ENCODE measurements at regions not wholly inside any gene's neighbourhood (a gene's known extent, or its start where the extent isn't known, plus 50 kb on each side); places are given as distances from the start of the nearest gene placed in this dataset.
"Not testable (repeated sequence)": the region's sequence is repeated elsewhere in the genome, so short reads cannot be mapped to it uniquely, and the experiment has no call there.

DNA sequence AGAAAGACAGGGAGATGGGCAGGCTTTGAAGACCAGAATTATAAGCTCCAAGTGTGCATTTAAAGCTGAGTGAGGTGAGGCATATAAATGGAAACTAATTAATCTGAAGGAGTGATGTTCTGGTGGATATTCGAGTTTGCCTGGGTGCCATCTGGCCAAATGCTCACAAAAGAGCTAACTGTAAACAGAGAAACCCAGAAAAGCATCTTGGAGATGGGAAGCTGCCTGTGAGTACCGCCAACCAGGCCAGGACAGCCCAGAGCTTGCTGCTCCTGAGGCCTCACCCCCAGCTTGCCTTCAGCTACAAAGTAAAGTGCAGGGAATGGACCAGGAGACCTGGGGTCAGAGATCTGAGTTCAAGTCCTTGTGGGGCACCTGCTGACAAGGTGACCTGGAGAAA is 446.1 kb upstream of the MYT1L start:
- H3K4me1 ChIP-seq (ENCODE audit: insufficient read depth) = no peaks in the 10 kb centered on the region
- 63% methylated on average over 2 of the region's 2 CpGs for WGBS

DNA sequence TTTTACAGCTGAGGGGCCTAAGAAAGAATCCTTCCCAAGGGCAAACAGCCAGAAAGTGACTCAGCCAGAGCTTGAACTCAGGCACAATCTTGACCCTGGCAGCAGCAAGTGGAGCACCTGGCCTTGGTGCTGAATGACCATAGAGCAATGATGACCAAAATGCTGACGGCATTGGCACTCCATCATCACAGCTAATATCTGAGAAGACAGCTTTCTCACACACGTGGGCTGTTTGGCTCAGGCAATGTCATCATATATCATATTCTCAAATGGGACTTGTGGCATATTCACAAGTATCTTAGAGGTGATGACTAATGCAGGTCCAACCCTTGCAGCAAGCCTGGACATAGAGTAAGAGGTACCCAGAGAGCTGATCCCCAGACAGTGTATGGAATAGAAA is 443.9 kb upstream of the MYT1L start:
- H3K4me3 ChIP-seq (ENCODE audit: low read depth, low read length) = no peak overlapping the region
- no peaks in the 10 kb centered on the region for H3K4me1 ChIP-seq (ENCODE audit: insufficient read depth)
- DNase-seq (ENCODE audit: extremely low spot score) = no peak
- H3K27ac ChIP-seq (ENCODE audit: low read depth) = no peak overlapping the region
- WGBS = 46% methylated on average over 2 of the region's 2 CpGs
- H3K36me3 ChIP-seq (ENCODE audit: insufficient read depth) = no peaks in the 10 kb centered on the region

More for the DNA sequence above, 446.1 kb upstream of the MYT1L start:
- Histone ChIP-seq H3K4me3 (ENCODE audit: low read depth, low read length) (no peak overlapping the region), H3K36me3 (ENCODE audit: insufficient read depth) (no peaks in the 10 kb centered on the region), H3K27ac (ENCODE audit: low read depth) (no peak overlapping the region)
- DNase-seq (ENCODE audit: extremely low spot score) = no peak

DNA sequence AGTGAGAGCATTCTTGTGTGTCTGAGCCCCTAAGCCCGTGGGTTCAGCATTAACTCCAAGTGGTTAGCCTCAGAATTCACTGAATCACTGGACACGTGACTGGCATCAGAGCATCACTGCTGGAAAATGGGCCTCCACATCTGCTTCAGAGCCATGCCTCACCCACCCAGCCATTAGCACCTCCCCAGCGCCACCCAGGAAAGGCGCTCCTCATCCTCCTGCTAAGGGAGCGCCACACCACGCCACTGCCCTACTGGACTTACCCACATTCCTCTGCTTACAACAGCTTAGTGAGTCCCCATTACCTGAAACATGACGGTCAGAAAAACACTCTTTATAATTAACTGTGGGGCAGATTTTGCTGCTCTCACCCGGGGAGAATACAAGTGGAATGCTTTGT is 442.6 kb upstream of the MYT1L start:
- no peaks in the 10 kb centered on the region for H3K4me1 ChIP-seq (ENCODE audit: insufficient read depth)
- H3K27ac ChIP-seq (ENCODE audit: low read depth) = no peak overlapping the region
- 92% methylated on average over 8 of the region's 8 CpGs for WGBS
- no peak overlapping the region for H3K4me3 ChIP-seq (ENCODE audit: low read depth, low read length)
- no peaks in the 10 kb centered on the region for H3K36me3 ChIP-seq (ENCODE audit: insufficient read depth)
- DNase-seq (ENCODE audit: extremely low spot score) = no peak

DNA sequence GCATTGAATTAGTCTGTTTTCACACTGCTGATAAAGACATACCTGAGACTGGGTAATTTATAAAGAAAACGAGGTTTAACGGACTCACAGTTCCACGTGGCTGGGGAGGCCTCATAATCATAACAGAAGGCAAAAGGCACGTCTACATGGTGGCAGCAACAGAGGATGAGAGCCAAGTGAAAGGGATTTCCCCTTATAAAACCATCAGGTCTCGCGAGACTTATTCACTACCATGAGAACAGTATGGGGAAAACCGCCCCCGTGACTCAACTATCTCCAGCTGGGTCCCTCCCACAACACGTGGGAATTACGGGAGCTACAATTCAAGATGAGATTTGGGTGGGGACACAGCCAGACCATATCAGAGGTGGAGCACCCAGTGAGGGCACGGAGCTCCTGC is 442.0 kb upstream of the MYT1L start:
- not testable (repeated sequence) for H3K4me3 ChIP-seq (ENCODE audit: low read depth, low read length); H3K36me3 ChIP-seq (ENCODE audit: insufficient read depth); DNase-seq (ENCODE audit: extremely low spot score); H3K27ac ChIP-seq (ENCODE audit: low read depth); H3K4me1 ChIP-seq (ENCODE audit: insufficient read depth)
- whole genome bisulfite sequencing = 81% methylated on average over 11 of the region's 11 CpGs

DNA sequence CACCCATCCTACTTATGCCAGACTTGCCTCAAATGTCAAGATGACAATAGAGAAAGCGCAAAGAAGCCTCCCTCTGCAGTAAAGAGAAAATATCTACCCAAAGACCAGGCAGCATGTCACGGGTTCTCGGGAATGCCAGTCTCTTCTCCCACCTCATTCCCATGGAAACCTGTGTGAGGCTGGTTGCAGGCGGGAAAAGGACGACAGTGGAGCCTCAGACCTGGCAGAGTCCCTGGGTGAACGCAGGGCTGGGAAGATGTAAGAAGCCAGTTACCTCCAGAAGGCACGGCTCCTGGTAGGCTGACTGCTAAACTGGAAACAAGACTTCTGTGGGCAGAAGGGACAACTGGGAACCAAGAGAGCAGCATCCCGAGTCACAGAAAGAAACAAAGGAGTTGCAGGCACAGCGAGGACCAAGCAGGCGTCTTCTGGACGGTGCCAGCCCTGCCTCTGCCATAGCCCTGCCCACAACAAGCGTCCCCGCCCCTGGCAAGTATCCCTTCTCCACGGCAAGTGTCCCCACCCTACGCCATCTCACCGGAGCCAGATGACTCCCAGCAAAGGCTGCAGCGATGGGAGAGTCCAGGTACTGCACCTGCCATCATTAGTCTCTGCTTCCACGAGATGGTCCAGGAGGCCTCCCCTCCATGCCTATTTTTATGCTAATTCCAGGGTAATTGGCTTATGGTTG is 440.8 kb upstream of the MYT1L start:
- WGBS = 84% methylated on average over 18 of the region's 18 CpGs
- H3K36me3 ChIP-seq (ENCODE audit: insufficient read depth) = no peaks in the 10 kb centered on the region
- no peaks in the 10 kb centered on the region for H3K4me1 ChIP-seq (ENCODE audit: insufficient read depth)
- no peak overlapping the region for H3K4me3 ChIP-seq (ENCODE audit: low read depth, low read length)
- no peak overlapping the region for H3K27ac ChIP-seq (ENCODE audit: low read depth)
- no peak for DNase-seq (ENCODE audit: extremely low spot score)

DNA sequence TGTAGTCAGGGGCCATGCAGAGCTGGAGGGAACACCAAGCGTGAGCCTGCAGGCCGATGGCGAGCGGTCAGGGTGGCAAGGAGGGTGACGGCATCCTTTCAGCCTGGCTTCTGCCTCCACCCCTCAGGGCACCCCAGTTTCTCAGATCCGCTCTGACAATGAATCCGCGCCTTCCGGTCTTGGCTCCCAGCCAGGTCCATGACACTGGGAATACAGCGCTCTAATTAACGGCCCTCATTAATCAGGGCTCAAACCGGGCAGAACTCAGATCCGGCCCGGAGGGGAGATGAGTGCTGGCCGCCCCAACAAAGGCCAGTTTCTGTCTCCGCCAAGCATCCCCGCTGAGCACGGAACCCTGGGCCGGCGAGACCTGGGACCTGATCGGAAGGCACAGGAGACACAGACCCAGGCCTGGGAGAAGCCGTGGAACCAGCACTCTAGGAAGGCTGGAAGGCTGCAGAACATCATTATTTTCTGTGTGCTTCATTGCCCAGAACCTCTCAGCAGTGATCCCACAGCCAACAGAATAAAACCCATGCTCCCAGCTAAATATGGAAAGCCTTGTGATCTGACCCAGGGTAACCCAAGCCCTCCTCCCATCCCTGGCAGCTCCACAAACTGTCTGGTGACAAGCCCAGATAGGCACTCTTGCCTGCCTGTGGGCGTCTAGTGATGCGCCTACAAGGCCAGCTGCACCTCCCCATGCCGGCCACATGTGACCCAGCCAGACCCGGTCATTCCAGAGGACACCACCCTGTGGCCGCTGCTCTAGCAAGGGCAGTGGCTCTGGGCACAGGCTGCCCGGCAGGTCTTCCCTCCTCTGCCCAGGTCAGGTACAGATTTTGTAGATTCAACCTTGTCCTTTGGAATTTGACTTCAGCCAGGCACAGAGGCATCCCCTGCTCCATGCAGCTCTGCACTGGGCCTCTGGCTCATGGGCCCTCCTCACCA is 438.7 kb upstream of the MYT1L start:
- H3K27ac ChIP-seq (ENCODE audit: low read depth) = no peak overlapping the region
- 58% methylated on average over 28 of the region's 28 CpGs for WGBS
- no peak for DNase-seq (ENCODE audit: extremely low spot score)
- no peaks in the 10 kb centered on the region for H3K36me3 ChIP-seq (ENCODE audit: insufficient read depth)
- no peaks in the 10 kb centered on the region for H3K4me1 ChIP-seq (ENCODE audit: insufficient read depth)
- H3K4me3 ChIP-seq (ENCODE audit: low read depth, low read length) = no peak overlapping the region

DNA sequence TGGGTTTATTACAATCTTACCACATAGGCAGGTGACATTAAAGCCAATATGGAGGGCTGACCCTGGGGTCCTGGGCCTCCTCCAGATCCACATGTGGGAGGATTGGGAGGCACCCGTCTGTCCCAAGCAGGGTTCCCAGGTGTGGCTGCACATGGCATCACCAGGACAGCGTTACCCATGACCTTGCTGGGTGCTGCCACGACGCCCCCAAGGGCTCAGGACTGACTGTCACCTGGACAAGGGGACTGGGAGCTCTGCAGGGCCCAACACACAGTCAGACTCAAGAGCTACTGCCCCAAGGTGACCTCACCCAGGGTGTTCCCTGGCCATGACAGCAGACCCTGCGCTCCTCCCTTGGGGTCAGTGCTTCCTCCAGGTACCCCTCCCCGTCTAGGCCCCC is 437.4 kb upstream of the MYT1L start:
- DNase-seq (ENCODE audit: extremely low spot score) = no peak
- Histone ChIP-seq H3K36me3 (ENCODE audit: insufficient read depth) (no peaks in the 10 kb centered on the region), H3K4me3 (ENCODE audit: low read depth, low read length) (no peak overlapping the region), H3K27ac (ENCODE audit: low read depth) (no peak overlapping the region), H3K4me1 (ENCODE audit: insufficient read depth) (no peaks in the 10 kb centered on the region)
- WGBS = 95% methylated on average over 5 of the region's 6 CpGs

DNA sequence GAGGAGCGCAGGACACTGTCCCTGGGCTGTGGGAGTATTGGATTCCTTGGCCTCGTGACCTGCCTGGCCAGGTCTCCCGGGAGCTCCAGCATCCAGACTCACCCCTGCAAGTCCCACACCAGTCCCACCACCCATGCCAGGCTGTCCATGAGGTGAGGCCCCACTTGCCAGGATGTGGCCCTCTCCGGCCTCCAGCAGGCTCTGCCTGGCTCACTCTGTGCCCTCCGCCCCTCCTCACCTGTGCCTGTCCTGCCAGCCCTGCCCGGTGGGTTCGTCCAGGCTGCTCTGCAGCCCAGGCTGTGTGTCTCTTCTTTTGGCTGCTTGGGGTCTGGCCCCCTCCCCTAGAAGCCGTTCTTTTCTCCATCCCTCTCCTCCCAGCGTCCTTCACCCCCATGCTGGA is 436.8 kb upstream of the MYT1L start:
- 76% methylated on average over 9 of the region's 9 CpGs for WGBS
- no peak overlapping the region for H3K27ac ChIP-seq (ENCODE audit: low read depth)
- no peak overlapping the region for H3K4me3 ChIP-seq (ENCODE audit: low read depth, low read length)
- H3K36me3 ChIP-seq (ENCODE audit: insufficient read depth) = no peaks in the 10 kb centered on the region
- no peak for DNase-seq (ENCODE audit: extremely low spot score)
- H3K4me1 ChIP-seq (ENCODE audit: insufficient read depth) = no peaks in the 10 kb centered on the region

DNA sequence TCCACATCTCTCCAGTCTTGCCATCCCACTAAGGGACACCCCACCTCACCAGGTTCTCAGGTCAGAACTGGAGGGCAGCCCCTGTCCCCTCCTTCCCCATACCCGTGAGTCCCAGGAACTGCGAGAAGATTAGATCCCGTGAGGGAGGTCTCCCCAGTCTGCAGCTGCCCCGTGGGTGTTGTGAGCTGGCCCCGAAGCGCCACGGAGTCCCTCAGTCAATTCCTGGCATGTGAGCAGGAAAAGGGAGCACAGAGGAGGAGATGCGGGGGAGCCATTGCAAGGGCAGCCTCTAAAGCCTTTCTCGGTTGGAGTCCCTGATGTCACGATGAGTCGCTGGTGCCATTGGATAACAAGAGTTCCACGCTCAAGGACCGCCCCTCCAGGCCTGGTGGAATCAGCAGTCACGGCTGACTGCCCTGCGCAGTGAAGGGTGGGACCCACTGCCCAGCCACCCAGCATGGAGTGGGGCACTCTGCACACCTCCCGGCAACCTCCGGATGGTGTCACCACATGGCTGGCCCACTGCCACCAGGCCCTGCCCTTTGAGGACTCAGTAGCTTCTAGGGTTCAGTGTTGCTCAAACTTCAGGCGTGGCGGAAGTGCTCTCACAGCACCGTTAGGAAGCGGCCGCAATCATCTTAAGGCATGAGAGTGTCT is 434.9 kb upstream of the MYT1L start:
- no peak for DNase-seq (ENCODE audit: extremely low spot score)
- 92% methylated on average over 22 of the region's 22 CpGs for WGBS
- Histone ChIP-seq H3K4me1 (ENCODE audit: insufficient read depth) (no peaks in the 10 kb centered on the region), H3K36me3 (ENCODE audit: insufficient read depth) (no peaks in the 10 kb centered on the region), H3K27ac (ENCODE audit: low read depth) (no peak overlapping the region), H3K4me3 (ENCODE audit: low read depth, low read length) (no peak overlapping the region)

DNA sequence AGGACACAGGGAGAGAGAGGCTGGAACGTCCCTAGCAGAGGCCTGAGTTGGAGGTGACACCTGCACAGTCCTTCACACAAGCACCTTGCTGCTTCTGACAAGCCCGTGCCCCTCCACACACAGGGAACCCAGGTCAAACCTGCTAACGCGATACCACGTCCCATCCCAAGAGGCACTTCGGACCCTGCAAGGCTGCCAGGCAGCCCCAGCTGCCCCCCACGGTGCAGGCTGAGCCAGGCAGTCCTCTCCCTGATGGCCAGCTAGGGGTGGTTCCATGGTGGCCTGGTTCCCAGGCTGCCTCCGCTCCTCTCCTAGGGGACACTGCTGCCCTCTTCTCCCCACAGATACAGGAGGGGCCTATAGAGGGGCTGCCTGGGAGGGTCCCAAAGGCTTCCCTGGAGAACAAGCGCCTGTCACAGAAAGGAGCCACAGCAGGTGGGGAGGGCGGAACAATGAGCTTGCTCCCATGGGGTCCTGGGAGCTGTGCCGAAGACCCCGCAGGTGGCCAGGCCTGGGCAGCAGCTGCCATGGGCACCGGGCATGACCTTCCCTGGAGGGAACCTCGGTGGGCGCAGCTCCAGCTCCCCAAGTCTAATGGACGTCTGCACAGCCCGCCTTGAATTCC is 434.2 kb upstream of the MYT1L start:
- WGBS = 89% methylated on average over 17 of the region's 17 CpGs
- no peaks in the 10 kb centered on the region for H3K4me1 ChIP-seq (ENCODE audit: insufficient read depth)
- no peak for DNase-seq (ENCODE audit: extremely low spot score)

DNA sequence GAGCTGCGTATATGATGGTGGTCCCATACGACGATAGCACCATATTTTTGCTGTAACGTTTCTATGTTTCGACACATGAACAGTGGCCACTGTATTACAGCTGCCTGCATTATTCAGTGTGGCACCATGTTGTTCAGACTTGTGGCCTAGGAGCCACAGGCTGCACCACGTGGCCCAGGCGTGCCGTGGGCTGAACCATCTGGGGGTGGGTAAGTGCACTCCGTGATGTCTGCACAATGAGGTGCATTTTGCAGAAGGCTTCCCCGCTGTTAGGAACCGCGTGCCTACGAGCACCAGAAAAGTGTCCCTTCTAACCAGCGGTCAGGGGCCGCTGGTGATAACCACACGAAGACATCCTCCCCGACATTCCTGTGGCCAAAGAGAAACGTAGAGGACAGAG is 433.7 kb upstream of the MYT1L start:
- no peaks in the 10 kb centered on the region for H3K36me3 ChIP-seq (ENCODE audit: insufficient read depth)
- H3K4me1 ChIP-seq (ENCODE audit: insufficient read depth) = no peaks in the 10 kb centered on the region
- WGBS = 91% methylated on average over 18 of the region's 18 CpGs
- no peak for DNase-seq (ENCODE audit: extremely low spot score)
- no peak overlapping the region for H3K4me3 ChIP-seq (ENCODE audit: low read depth, low read length)
- H3K27ac ChIP-seq (ENCODE audit: low read depth) = no peak overlapping the region

More for the DNA sequence above, 434.2 kb upstream of the MYT1L start:
- Histone ChIP-seq H3K27ac (ENCODE audit: low read depth) (no peak overlapping the region), H3K36me3 (ENCODE audit: insufficient read depth) (no peaks in the 10 kb centered on the region), H3K4me3 (ENCODE audit: low read depth, low read length) (no peak overlapping the region)

DNA sequence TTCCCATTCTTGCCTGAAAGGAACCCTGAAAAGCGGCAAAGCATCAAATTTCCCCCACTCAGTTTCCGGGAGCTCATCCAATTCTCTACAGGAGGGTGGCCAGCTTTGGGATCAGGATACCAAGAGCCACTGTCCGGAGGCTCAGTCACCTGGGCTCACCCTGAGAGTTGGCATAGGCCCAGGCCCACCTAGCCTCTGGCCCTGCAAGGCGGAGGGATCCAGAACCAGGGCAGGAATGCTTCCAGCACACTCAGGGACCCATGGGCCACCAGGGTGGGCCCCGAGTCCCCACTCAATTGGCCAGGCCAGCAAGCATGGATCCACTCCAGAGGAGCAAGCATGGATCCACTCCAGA is 432.9 kb upstream of the MYT1L start:
- no peak overlapping the region for H3K27ac ChIP-seq (ENCODE audit: low read depth)
- WGBS = 47% methylated on average over 5 of the region's 5 CpGs
- no peaks in the 10 kb centered on the region for H3K36me3 ChIP-seq (ENCODE audit: insufficient read depth)
- H3K4me3 ChIP-seq (ENCODE audit: low read depth, low read length) = no peak overlapping the region
- DNase-seq (ENCODE audit: extremely low spot score) = no peak
- no peaks in the 10 kb centered on the region for H3K4me1 ChIP-seq (ENCODE audit: insufficient read depth)

DNA sequence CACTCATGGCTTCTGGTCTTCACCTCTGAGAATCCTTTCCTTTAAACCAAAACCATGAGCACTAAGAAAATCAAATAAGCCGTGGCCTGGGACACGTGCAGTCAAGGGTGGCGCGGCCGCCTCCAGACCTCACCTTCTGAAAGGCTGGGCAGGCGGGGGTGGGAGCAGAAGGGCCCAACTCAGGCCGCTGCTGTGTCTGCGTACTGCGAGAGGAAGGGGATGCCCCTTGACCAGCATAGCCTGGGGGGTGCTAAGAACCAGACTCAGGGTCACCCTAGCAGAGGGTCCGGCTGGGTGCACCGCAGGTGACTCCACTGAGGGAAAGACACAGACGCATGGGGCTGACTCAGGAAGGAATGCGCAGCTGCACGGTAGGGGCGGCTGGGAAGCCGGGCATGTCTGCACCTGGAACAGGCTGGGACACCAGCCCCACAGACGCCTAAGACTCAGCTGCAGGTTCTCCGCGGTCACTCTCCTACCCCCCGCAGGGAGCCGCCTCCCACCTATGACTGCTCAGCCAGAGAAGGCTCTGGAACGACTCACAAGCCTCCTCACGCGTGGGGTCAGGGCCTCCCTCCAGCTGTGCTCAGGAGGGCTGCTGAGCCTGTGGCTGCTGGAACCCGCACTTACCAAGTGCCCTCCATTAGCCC is 432.4 kb upstream of the MYT1L start:
- H3K4me3 ChIP-seq (ENCODE audit: low read depth, low read length) = no peak overlapping the region
- no peak overlapping the region for H3K27ac ChIP-seq (ENCODE audit: low read depth)
- 67% methylated on average over 25 of the region's 25 CpGs for WGBS
- H3K4me1 ChIP-seq (ENCODE audit: insufficient read depth) = no peaks in the 10 kb centered on the region
- no peaks in the 10 kb centered on the region for H3K36me3 ChIP-seq (ENCODE audit: insufficient read depth)
- DNase-seq (ENCODE audit: extremely low spot score) = no peak
